HCT116 (cell line): ENCODE measurements at regions not wholly inside any gene's neighbourhood (a gene's known extent, or its start where the extent isn't known, plus 50 kb on each side); places are given as distances from the start of the nearest gene placed in this dataset.

Experiments used
- ATAC-seq: fragments of 200-7000 bp; cut with Tn5 transposase; 2 replicates; pipeline ENCODE4 v1.9.1; 2020; ENCODE audit warnings: mild to moderate bottlenecking, moderate library complexity
- BruUV-seq: library from RNA; stranded (reverse); fragments of 400-500 nt; replicated peaks from 2 replicates; lab custom pipeline; 2021; lab: Mats Ljungman, UMichigan
- CTCF ChIA-PET: fragments of 300-600 bp; sonication (Branson Sonifier 250); formaldehyde crosslinking; loops from one replicate; lab custom pipeline; 2021; ENCODE audit warnings: antibody characterized with exemption; lab: Charles Lee
- POLR2A ChIA-PET: fragments of 300-600, 350-600 bp; sonication (Branson Sonifier 250); formaldehyde crosslinking; loops from one replicate; lab custom pipeline; 2021; ENCODE audit warnings: antibody characterized with exemption; lab: Charles Lee
- RAD21 ChIA-PET, 2 experiments: fragments of 300-600 bp; sonication (Branson Sonifier 250); formaldehyde crosslinking; loops; one replicate each; lab custom pipeline; 2023; ENCODE audit warnings: low total read pairs in 2 of 2; ENCODE audit not compliant: uncharacterized antibody in 2 of 2, unreplicated experiment in 2 of 2, low non-redundant PET in 1 of 2; lab: Charles Lee
- DNase-seq: peaks from one replicate; pipeline ENCODE4 v3.0.0-alpha.2; 2010; ENCODE audit warnings: low read depth, low spot score
- H2AFZ ChIP-seq: fragments of 200-600 bp; shearing (Covaris generic), sonication (generic); 2 replicates; pipeline ENCODE4 v1.6.1; 2017; ENCODE audit warnings: low read depth, mixed run types, mixed read lengths, antibody characterized with exemption, low read length; ENCODE audit not compliant: poor library complexity, severe bottlenecking
- H3K27ac ChIP-seq: 2 replicates; pipeline ENCODE4 v1.5.1; 2012; ENCODE audit warnings: low read depth, low read length
- H3K27me3 ChIP-seq: fragments of 200-600 bp; sonication (generic); 2 replicates; pipeline ENCODE4 v1.6.1; 2016; ENCODE audit warnings: mixed run types, low read length, mixed read lengths; ENCODE audit not compliant: insufficient read depth
- H3K36me3 ChIP-seq, 2 experiments: fragments of 200-500 bp in 1 of 2; fragments of 200-600 bp in 1 of 2; sonication (Bioruptor generic) in 1 of 2; sonication (generic) in 1 of 2; 2 replicates each; pipeline versions ENCODE4 v1.5.1 to v1.6.1; 2014 to 2016; ENCODE audit warnings: low read length in 2 of 2, inconsistent platforms in 1 of 2, mixed read lengths in 1 of 2, mixed run types in 1 of 2; ENCODE audit not compliant: insufficient read depth in 2 of 2, control insufficient read depth in 1 of 2
- H3K4me1 ChIP-seq, 2 experiments: fragments of 200-600 bp in 1 of 2; sonication (generic) in 1 of 2; 2 replicates each; pipeline versions ENCODE4 v1.5.1 to v1.6.1; 2012 to 2017; ENCODE audit warnings: low read length in 2 of 2, inconsistent platforms in 1 of 2, mild to moderate bottlenecking in 1 of 2, mixed read lengths in 1 of 2, mixed run types in 1 of 2, moderate library complexity in 1 of 2; ENCODE audit not compliant: insufficient read depth in 2 of 2, control insufficient read depth in 1 of 2
- H3K4me2 ChIP-seq: fragments of 200-600 bp; sonication (generic); 2 replicates; pipeline ENCODE4 v1.6.1; 2017; ENCODE audit warnings: mixed run types, low read length, mixed read lengths
- H3K4me3 ChIP-seq, 2 experiments: fragments of 200-600 bp in 1 of 2; sonication (generic) in 1 of 2; replicated peaks in 1 of 2; 2 replicates each; pipeline ENCODE4 v1.5.1; 2011 to 2016; ENCODE audit warnings: low read length in 2 of 2, control low read depth in 1 of 2, low read depth in 1 of 2, mild to moderate bottlenecking in 1 of 2, mixed read lengths in 1 of 2, mixed run types in 1 of 2
- H3K79me2 ChIP-seq: fragments of 200-600 bp; sonication (generic); 2 replicates; pipeline ENCODE4 v1.6.1; 2017; ENCODE audit warnings: mild to moderate bottlenecking, mixed run types, low read length, moderate library complexity, mixed read lengths; ENCODE audit not compliant: insufficient read depth
- H3K9ac ChIP-seq: fragments of 200-600 bp; sonication (generic); 2 replicates; pipeline ENCODE4 v1.6.1; 2016; ENCODE audit warnings: low read length, mixed read lengths
- H3K9me2 ChIP-seq: fragments of 200-600 bp; sonication (generic), shearing (Covaris generic); 2 replicates; pipeline ENCODE4 v1.6.1; 2017; ENCODE audit warnings: mixed run types, mild to moderate bottlenecking, moderate library complexity; ENCODE audit not compliant: insufficient read depth
- H3K9me3 ChIP-seq, 2 experiments: fragments of 200-500 bp in 1 of 2; fragments of 200-600 bp in 1 of 2; sonication (Bioruptor generic) in 1 of 2; sonication (generic) in 1 of 2; 2 replicates each; pipeline ENCODE4 v1.6.1; 2014 to 2017; ENCODE audit warnings: low read length in 2 of 2, mixed read lengths in 2 of 2, inconsistent platforms in 1 of 2, low read depth in 1 of 2, mild to moderate bottlenecking in 1 of 2, mixed run types in 1 of 2, moderate library complexity in 1 of 2; ENCODE audit not compliant: control insufficient read depth in 1 of 2, insufficient read depth in 1 of 2
- H4K20me1 ChIP-seq: fragments of 200-600 bp; sonication (generic), shearing (Covaris generic); 2 replicates; pipeline ENCODE4 v1.6.1; 2017; ENCODE audit warnings: mixed run types, mild to moderate bottlenecking, moderate library complexity; ENCODE audit not compliant: insufficient read depth
- CBX3 ChIP-seq: IDR thresholded peaks from 2 replicates; pipeline ENCODE4 v1.6.1; 2012; ENCODE audit warnings: low read depth
- CEBPB ChIP-seq: IDR thresholded peaks from 2 replicates; pipeline ENCODE4 v1.6.1; 2012; ENCODE audit warnings: low read depth
- ELF1 ChIP-seq: IDR thresholded peaks from 2 replicates; pipeline ENCODE4 v1.6.1; 2012; ENCODE audit warnings: low read depth, borderline replicate concordance
- EZH2 ChIP-seq: fragments of 200-600 bp; sonication (generic); IDR thresholded peaks from 2 replicates; pipeline ENCODE4 v1.6.1; 2017; ENCODE audit warnings: antibody characterized with exemption, mixed run types
- JUND ChIP-seq: IDR thresholded peaks from 2 replicates; pipeline ENCODE4 v1.6.1; 2012
- RAD21 ChIP-seq: IDR thresholded peaks from 2 replicates; pipeline ENCODE4 v1.6.1; 2012; ENCODE audit warnings: low read depth, mild to moderate bottlenecking
- SIN3A ChIP-seq: IDR thresholded peaks from 2 replicates; pipeline ENCODE4 v1.6.1; 2012; ENCODE audit warnings: low read depth
- SP1 ChIP-seq: IDR thresholded peaks from 2 replicates; pipeline ENCODE4 v1.6.1; 2012; ENCODE audit warnings: low read depth
- SRF ChIP-seq: IDR thresholded peaks from 2 replicates; pipeline ENCODE4 v1.6.1; 2012; ENCODE audit warnings: low read depth
- ZNF274 ChIP-seq: fragments of 200-500 bp; sonication (Bioruptor generic); IDR thresholded peaks from 2 replicates; pipeline ENCODE4 v1.6.1; 2014; ENCODE audit warnings: mild to moderate bottlenecking, low read depth, low read length, inconsistent platforms
- intact Hi-C: fragments of 100-400 bp; cut with micrococcal nuclease; formaldehyde crosslinking; loops from 2 replicates; pipeline ENCODE4 v1.10.0; 2022
- TF ChIP-seq, protein P1 (sequence below): IDR thresholded peaks from 2 replicates; pipeline ENCODE4 v1.6.1; 2012; ENCODE audit warnings: low read depth
- TF ChIP-seq, protein P2 (sequence below), 3 experiments: fragments of 200-600 bp in 1 of 3; sonication (generic) in 1 of 3; IDR thresholded peaks in 2 of 3; conservative IDR thresholded peaks in 1 of 3; 2 replicates each; pipeline ENCODE4 v1.5.1; 2012 to 2017; ENCODE audit warnings: low read depth in 2 of 3, low read length in 2 of 3, antibody characterized with exemption in 1 of 3, borderline replicate concordance in 1 of 3, control low read depth in 1 of 3, mild to moderate bottlenecking in 1 of 3, mixed read lengths in 1 of 3, mixed run types in 1 of 3, moderate library complexity in 1 of 3; ENCODE audit not compliant: insufficient read depth in 1 of 3

DNA sequence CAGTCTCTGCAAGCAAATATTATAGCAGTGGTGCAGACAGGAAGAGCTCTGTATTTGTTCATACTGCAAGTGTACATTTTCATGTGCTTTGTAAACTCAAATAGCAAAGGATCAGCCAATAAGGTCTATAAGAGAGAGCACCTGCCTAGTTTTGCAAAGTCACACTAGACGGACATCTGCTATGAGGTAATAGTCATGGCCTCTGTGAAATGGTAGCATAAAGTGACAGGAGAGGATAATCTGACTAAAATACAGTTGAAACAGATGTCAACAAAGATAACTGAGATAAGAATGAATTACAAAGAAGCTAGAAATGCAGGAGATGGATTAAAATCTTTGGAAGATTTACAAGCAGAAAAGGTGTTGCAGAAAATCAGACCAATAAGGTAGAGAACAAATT, 70.6 kb upstream of the SPON1 start:
- H4K20me1 ChIP-seq, result no peaks in the 10 kb centered on the region
- H3K9me2 ChIP-seq, result no peaks in the 10 kb centered on the region
- BruUV-seq, result no TSS peak
- H3K27me3 ChIP-seq, result no peaks in the 10 kb centered on the region
- H3K36me3 ChIP-seq, result no peaks in the 10 kb centered on the region
- ATAC-seq (no peak), DNase-seq (no peak)
- intact Hi-C loops, result no loop called here
- no peak overlapping the region for H3K9ac ChIP-seq
- POLR2A ChIA-PET, result no interaction called here
- no peak overlapping the region for H3K4me3 ChIP-seq
- no peak overlapping the region for H3K4me2 ChIP-seq
- TF ChIP-seq SP1, result no peak
- RAD21 ChIA-PET, result no interaction called here
- no peaks in the 10 kb centered on the region for H3K4me1 ChIP-seq
- no peaks in the 10 kb centered on the region for H3K9me3 ChIP-seq
- no peaks in the 10 kb centered on the region for H3K79me2 ChIP-seq
- no peak overlapping the region for H2AFZ ChIP-seq
- H3K27ac ChIP-seq, result no peak overlapping the region
- CTCF ChIA-PET, result no interaction called here

DNA sequence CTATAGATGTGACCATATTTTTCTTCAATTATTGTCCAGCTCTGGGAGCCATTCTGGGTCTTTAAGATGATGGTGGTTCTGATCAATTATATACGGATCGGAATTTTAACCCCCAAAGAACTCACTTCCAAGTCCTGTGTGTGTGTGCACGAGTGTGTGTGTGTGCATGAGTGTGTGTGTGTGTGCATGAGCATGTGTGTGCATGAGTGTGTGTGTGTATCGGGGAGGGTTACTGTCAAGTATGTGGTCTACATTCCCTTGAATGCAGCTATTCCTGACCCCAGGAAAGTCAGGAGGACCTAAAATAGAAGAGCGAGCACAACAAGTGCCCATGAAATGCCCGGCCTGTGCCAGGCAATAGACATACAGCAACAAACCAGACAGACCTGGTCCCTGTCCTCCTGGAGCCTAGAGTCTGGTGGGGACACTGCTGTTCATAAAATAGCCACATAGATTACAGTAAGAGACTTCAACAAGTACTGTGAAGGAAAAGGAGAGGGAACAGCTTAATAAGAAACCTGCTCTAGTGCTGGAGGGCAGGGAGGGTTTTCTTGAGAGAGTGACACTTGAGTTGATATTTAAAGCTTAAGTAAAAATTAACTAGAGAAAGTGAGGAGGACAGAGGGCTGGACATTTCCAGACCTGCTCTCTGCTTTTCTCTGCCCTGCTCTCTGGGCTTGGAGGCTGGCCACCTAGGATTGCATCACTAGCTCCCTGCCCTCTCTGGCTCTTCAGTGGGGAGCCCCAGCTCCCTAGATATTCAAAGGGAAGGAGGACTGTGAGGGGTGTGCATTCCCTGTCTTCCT, 66.1 kb upstream of the SPON1 start:
- no TSS peak for BruUV-seq
- intact Hi-C loops, result no loop called here
- Histone ChIP-seq H3K4me2 (no peak overlapping the region), H3K4me1 (peaks cover 0 to 5% of the 10 kb centered on the region in 2 experiments; a peak in 1 of 4 replicates), H4K20me1 (no peaks in the 10 kb centered on the region), H3K79me2 (no peaks in the 10 kb centered on the region), H3K9me3 (no peaks in the 10 kb centered on the region), H3K27me3 (no peaks in the 10 kb centered on the region; the same call in 1 of the 2 replicates), H3K9ac (no peak overlapping the region), H3K4me3 (no peak overlapping the region), H2AFZ (no peak overlapping the region), H3K27ac (no peak overlapping the region), H3K36me3 (no peaks in the 10 kb centered on the region), H3K9me2 (no peaks in the 10 kb centered on the region)
- POLR2A ChIA-PET, result no interaction called here
- ATAC-seq, result no peak
- no peak for DNase-seq
- CTCF ChIA-PET, result no interaction called here
- RAD21 ChIA-PET, result no interaction called here
- TF ChIP-seq CBX3, result no peak
- TF ChIP-seq SRF, result no peak
- TF ChIP-seq SP1, result no peak
- no peak for TF ChIP-seq CEBPB
- TF ChIP-seq ELF1, result no peak
- TF ChIP-seq EZH2, result no peak
- no peak for TF ChIP-seq ZNF274
- TF ChIP-seq, protein P1, sequence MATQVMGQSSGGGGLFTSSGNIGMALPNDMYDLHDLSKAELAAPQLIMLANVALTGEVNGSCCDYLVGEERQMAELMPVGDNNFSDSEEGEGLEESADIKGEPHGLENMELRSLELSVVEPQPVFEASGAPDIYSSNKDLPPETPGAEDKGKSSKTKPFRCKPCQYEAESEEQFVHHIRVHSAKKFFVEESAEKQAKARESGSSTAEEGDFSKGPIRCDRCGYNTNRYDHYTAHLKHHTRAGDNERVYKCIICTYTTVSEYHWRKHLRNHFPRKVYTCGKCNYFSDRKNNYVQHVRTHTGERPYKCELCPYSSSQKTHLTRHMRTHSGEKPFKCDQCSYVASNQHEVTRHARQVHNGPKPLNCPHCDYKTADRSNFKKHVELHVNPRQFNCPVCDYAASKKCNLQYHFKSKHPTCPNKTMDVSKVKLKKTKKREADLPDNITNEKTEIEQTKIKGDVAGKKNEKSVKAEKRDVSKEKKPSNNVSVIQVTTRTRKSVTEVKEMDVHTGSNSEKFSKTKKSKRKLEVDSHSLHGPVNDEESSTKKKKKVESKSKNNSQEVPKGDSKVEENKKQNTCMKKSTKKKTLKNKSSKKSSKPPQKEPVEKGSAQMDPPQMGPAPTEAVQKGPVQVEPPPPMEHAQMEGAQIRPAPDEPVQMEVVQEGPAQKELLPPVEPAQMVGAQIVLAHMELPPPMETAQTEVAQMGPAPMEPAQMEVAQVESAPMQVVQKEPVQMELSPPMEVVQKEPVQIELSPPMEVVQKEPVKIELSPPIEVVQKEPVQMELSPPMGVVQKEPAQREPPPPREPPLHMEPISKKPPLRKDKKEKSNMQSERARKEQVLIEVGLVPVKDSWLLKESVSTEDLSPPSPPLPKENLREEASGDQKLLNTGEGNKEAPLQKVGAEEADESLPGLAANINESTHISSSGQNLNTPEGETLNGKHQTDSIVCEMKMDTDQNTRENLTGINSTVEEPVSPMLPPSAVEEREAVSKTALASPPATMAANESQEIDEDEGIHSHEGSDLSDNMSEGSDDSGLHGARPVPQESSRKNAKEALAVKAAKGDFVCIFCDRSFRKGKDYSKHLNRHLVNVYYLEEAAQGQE, result no peak
- no peak for TF ChIP-seq RAD21
- TF ChIP-seq, protein P2, sequence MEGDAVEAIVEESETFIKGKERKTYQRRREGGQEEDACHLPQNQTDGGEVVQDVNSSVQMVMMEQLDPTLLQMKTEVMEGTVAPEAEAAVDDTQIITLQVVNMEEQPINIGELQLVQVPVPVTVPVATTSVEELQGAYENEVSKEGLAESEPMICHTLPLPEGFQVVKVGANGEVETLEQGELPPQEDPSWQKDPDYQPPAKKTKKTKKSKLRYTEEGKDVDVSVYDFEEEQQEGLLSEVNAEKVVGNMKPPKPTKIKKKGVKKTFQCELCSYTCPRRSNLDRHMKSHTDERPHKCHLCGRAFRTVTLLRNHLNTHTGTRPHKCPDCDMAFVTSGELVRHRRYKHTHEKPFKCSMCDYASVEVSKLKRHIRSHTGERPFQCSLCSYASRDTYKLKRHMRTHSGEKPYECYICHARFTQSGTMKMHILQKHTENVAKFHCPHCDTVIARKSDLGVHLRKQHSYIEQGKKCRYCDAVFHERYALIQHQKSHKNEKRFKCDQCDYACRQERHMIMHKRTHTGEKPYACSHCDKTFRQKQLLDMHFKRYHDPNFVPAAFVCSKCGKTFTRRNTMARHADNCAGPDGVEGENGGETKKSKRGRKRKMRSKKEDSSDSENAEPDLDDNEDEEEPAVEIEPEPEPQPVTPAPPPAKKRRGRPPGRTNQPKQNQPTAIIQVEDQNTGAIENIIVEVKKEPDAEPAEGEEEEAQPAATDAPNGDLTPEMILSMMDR (IDR thresholded peaks at IDR 0.05 in 2 of 3, conservative IDR thresholded peaks at IDR 0.05 in 1 of 3; ENCODE audit: borderline replicate concordance in 1 of 3, insufficient read depth in 1 of 3, low read depth in 2 of 3, low read length in 2 of 3), result no peak
- no peak for TF ChIP-seq SIN3A
- no peak for TF ChIP-seq JUND
